ENCODE measurements at regions not wholly inside any gene's neighbourhood (a gene's known extent, or its start where the extent isn't known, plus 50 kb on each side); places are given as distances from the start of the nearest gene placed in this dataset.

DNA sequence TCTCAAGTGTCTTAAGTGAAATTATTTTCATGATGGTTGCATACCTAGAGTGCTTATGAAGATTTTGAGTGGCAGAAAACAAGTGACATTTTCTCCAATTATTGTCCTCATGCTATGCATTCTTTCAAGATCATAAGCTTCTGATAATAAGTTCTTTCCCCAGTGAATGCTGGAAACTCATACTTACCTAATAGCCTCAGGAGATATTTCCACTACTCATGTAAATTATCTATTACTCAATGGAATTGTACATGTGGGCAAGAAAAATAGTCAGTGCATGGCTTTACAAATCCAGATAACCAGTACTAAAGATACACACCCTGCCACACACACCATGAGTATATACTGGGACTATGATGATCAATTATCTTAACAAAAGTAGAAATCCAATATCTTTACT is 1219.4 kb upstream of the C9orf72 start:
- no peaks in the 10 kb centered on the region for H3K79me2 ChIP-seq (ENCODE audit: low read length)
- H3K9me2 ChIP-seq (replicated peaks; ENCODE audit: insufficient read depth, low read length): no peaks in the 10 kb centered on the region
- no peaks in the 10 kb centered on the region for H4K20me1 ChIP-seq (ENCODE audit: insufficient read depth, low read length)
- no peak for TF ChIP-seq EZH2 (optimal IDR thresholded peaks at IDR 0.05; ENCODE audit: low read depth, low read length)
- no peaks in the 10 kb centered on the region for H3K4me1 ChIP-seq (ENCODE audit: low read length)
- no peak overlapping the region for H3K9ac ChIP-seq (ENCODE audit: low read length)
- H3K4me2 ChIP-seq (ENCODE audit: low read depth, low read length): no peak overlapping the region
- no peak for DNase-seq
- H3K27me3 ChIP-seq (replicated peaks; ENCODE audit: insufficient read depth, low read length): no peaks in the 10 kb centered on the region
- no peak overlapping the region for H3K27ac ChIP-seq (ENCODE audit: low read length)
- no peak overlapping the region for H2AFZ ChIP-seq (ENCODE audit: low read length)
- no peak overlapping the region for H3K4me3 ChIP-seq (ENCODE audit: low read length)
- H3F3A ChIP-seq (ENCODE audit: insufficient read depth, low read length): no peaks in the 10 kb centered on the region
- no peaks in the 10 kb centered on the region for H3K9me3 ChIP-seq (replicated peaks; ENCODE audit: insufficient read depth, low read length)
- no peaks in the 10 kb centered on the region for H3K36me3 ChIP-seq (replicated peaks; ENCODE audit: insufficient read depth, low read length)

DNA sequence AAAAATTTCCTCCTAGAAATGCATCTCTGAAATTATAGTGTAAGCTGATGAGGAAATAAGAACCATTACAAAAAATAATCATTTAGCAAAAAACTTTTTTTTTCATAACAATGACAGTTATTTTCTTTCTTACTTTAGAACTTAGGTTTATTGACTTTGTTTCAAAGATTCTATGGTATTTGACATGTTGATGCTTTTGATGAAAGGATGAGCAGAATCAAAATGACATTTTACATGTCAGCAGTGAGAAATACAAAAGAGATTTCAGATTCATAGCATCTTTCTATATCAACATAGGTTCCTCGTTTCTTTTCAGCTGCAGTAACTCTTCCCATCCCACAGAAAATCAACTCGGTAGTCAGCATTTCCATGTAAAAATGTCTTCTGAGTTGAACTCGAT is 1226.6 kb upstream of the C9orf72 start:
- Histone ChIP-seq H2AFZ (ENCODE audit: low read length) (no peak overlapping the region), H3K9ac (ENCODE audit: low read length) (no peak overlapping the region), H3F3A (ENCODE audit: insufficient read depth, low read length) (no peaks in the 10 kb centered on the region), H3K9me2 (replicated peaks; ENCODE audit: insufficient read depth, low read length) (no peaks in the 10 kb centered on the region), H4K20me1 (ENCODE audit: insufficient read depth, low read length) (no peaks in the 10 kb centered on the region), H3K79me2 (ENCODE audit: low read length) (no peaks in the 10 kb centered on the region), H3K4me3 (ENCODE audit: low read length) (no peak overlapping the region), H3K36me3 (replicated peaks; ENCODE audit: insufficient read depth, low read length) (no peaks in the 10 kb centered on the region), H3K27me3 (replicated peaks; ENCODE audit: insufficient read depth, low read length) (no peaks in the 10 kb centered on the region), H3K4me1 (ENCODE audit: low read length) (no peaks in the 10 kb centered on the region), H3K4me2 (ENCODE audit: low read depth, low read length) (no peak overlapping the region), H3K27ac (ENCODE audit: low read length) (no peak overlapping the region), H3K9me3 (replicated peaks; ENCODE audit: insufficient read depth, low read length) (no peaks in the 10 kb centered on the region)
- no peak for TF ChIP-seq EZH2phosphoT487 (IDR thresholded peaks at IDR 0.05; ENCODE audit: low read length)
- TF ChIP-seq EZH2 (optimal IDR thresholded peaks at IDR 0.05; ENCODE audit: low read depth, low read length): no peak
- TF ChIP-seq, protein P1, sequence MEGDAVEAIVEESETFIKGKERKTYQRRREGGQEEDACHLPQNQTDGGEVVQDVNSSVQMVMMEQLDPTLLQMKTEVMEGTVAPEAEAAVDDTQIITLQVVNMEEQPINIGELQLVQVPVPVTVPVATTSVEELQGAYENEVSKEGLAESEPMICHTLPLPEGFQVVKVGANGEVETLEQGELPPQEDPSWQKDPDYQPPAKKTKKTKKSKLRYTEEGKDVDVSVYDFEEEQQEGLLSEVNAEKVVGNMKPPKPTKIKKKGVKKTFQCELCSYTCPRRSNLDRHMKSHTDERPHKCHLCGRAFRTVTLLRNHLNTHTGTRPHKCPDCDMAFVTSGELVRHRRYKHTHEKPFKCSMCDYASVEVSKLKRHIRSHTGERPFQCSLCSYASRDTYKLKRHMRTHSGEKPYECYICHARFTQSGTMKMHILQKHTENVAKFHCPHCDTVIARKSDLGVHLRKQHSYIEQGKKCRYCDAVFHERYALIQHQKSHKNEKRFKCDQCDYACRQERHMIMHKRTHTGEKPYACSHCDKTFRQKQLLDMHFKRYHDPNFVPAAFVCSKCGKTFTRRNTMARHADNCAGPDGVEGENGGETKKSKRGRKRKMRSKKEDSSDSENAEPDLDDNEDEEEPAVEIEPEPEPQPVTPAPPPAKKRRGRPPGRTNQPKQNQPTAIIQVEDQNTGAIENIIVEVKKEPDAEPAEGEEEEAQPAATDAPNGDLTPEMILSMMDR (IDR thresholded peaks at IDR 0.05; ENCODE audit: low read length): no peak
- DNase-seq: no peak

DNA sequence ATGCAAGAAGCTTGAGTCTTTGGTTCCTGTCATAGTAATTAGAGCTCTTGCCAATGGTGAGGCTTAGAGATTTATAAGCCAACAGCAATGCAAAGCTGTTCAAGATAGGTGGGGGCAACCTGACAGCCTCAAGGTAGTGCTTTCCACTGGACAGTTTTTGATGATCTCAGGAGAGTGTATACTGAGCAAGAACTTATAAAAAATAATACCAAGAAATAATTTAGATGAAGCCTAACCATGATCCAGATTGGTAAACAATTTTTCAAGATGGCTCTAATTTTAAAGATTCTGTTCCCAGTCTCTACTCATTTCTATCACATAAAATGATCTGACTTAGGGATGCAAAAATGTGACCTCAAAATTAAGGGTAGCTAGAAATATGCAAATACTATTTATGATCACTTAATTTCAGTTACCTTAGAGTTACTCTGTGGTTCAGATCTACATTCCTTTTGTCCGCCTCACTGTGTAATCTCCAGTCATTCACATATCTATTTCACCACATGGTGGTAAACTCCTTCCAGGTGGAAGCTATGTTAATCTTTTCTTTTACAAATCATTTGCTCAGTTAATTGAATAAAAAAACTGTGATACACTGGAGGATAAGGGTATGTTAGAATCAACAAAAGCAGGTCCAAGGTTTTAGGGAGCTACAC is 1228.0 kb upstream of the C9orf72 start:
- Histone ChIP-seq H2AFZ (ENCODE audit: low read length) (no peak overlapping the region), H3F3A (ENCODE audit: insufficient read depth, low read length) (no peaks in the 10 kb centered on the region), H3K27ac (ENCODE audit: low read length) (no peak overlapping the region), H3K27me3 (replicated peaks; ENCODE audit: insufficient read depth, low read length) (no peaks in the 10 kb centered on the region), H4K20me1 (ENCODE audit: insufficient read depth, low read length) (no peaks in the 10 kb centered on the region), H3K4me3 (ENCODE audit: low read length) (no peak overlapping the region), H3K4me1 (ENCODE audit: low read length) (no peaks in the 10 kb centered on the region), H3K9ac (ENCODE audit: low read length) (no peak overlapping the region), H3K79me2 (ENCODE audit: low read length) (no peaks in the 10 kb centered on the region), H3K36me3 (replicated peaks; ENCODE audit: insufficient read depth, low read length) (no peaks in the 10 kb centered on the region), H3K9me3 (replicated peaks; ENCODE audit: insufficient read depth, low read length) (no peaks in the 10 kb centered on the region), H3K4me2 (ENCODE audit: low read depth, low read length) (no peak overlapping the region), H3K9me2 (replicated peaks; ENCODE audit: insufficient read depth, low read length) (no peaks in the 10 kb centered on the region)
- no peak for TF ChIP-seq EZH2 (optimal IDR thresholded peaks at IDR 0.05; ENCODE audit: low read depth, low read length)
- TF ChIP-seq, protein P1 (IDR thresholded peaks at IDR 0.05; ENCODE audit: low read length): no peak
- TF ChIP-seq EZH2phosphoT487 (IDR thresholded peaks at IDR 0.05; ENCODE audit: low read length): no peak
- DNase-seq: no peak

DNA sequence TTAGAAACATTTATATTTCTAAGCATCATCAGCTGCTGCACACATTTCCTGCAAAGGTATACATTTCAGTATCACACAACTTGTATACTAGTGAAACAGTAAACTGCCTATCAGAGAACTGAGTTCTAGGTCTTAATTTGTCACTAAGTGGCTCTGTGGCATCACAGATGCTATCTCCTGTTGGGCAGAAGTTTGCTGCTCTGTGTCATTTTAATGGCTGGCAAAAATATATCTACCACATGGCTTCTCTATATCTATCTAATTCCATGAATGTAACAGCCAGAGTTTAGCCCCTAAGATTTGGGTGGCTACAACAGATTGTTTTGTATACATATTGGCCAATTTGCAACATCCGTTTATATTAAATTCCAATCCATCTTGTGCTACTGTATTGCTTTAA is 1231.9 kb upstream of the C9orf72 start:
- no peaks in the 10 kb centered on the region for H3K79me2 ChIP-seq (ENCODE audit: low read length)
- no peaks in the 10 kb centered on the region for H4K20me1 ChIP-seq (ENCODE audit: insufficient read depth, low read length)
- no peak overlapping the region for H3K4me2 ChIP-seq (ENCODE audit: low read depth, low read length)
- H3K9me2 ChIP-seq (replicated peaks; ENCODE audit: insufficient read depth, low read length): no peaks in the 10 kb centered on the region
- H3F3A ChIP-seq (ENCODE audit: insufficient read depth, low read length): no peaks in the 10 kb centered on the region
- H3K9me3 ChIP-seq (replicated peaks; ENCODE audit: insufficient read depth, low read length): no peaks in the 10 kb centered on the region
- H3K27me3 ChIP-seq (replicated peaks; ENCODE audit: insufficient read depth, low read length): no peaks in the 10 kb centered on the region
- no peaks in the 10 kb centered on the region for H3K4me1 ChIP-seq (ENCODE audit: low read length)
- H3K36me3 ChIP-seq (replicated peaks; ENCODE audit: insufficient read depth, low read length): no peaks in the 10 kb centered on the region
- H3K27ac ChIP-seq (ENCODE audit: low read length): no peak overlapping the region
- no peak overlapping the region for H3K9ac ChIP-seq (ENCODE audit: low read length)
- no peak for DNase-seq
- no peak overlapping the region for H3K4me3 ChIP-seq (ENCODE audit: low read length)
- TF ChIP-seq, protein P1 (IDR thresholded peaks at IDR 0.05; ENCODE audit: low read length): no peak
- TF ChIP-seq EZH2phosphoT487 (IDR thresholded peaks at IDR 0.05; ENCODE audit: low read length): no peak
- no peak for TF ChIP-seq EZH2 (optimal IDR thresholded peaks at IDR 0.05; ENCODE audit: low read depth, low read length)
- no peak overlapping the region for H2AFZ ChIP-seq (ENCODE audit: low read length)
